IPS DF 6.9 (cell line): ENCODE measurements at regions not wholly inside any gene's neighbourhood (a gene's known extent, or its start where the extent isn't known, plus 50 kb on each side); places are given as distances from the start of the nearest gene placed in this dataset.

Source experiments
- DNase-seq: peaks from one replicate; pipeline ENCODE4 v3.0.0-alpha.2; 2013; ENCODE audit warnings: low read depth, low spot score
- H3K27ac ChIP-seq: one replicate; pipeline ENCODE4 v1.5.1; 2013; ENCODE audit warnings: low read length, control low read depth
- H3K27me3 ChIP-seq: 2 replicates; pipeline ENCODE4 v1.6.1; 2013; ENCODE audit warnings: mild to moderate bottlenecking, low read length; ENCODE audit not compliant: control insufficient read depth, insufficient read depth
- H3K36me3 ChIP-seq: 2 replicates; pipeline ENCODE4 v1.6.1; 2013; ENCODE audit warnings: low read length; ENCODE audit not compliant: control insufficient read depth, insufficient read depth
- H3K4me1 ChIP-seq: 2 replicates; pipeline ENCODE4 v1.6.1; 2013; ENCODE audit warnings: low read length; ENCODE audit not compliant: control insufficient read depth, insufficient read depth
- H3K4me3 ChIP-seq: 2 replicates; pipeline ENCODE4 v1.5.1; 2013; ENCODE audit warnings: mild to moderate bottlenecking, low read length
- H3K9me3 ChIP-seq: 2 replicates; pipeline ENCODE4 v1.6.1; 2013; ENCODE audit warnings: low read length, inconsistent platforms; ENCODE audit not compliant: control insufficient read depth, insufficient read depth
- WGBS: extraction: QIAGEN DNeasy Blood & Tissue Kit; methylation state at CpG from one replicate; pipeline ENCODE4 v1.1.7; 2013; ENCODE audit warnings: mixed read lengths, missing lambda C conversion rate; ENCODE audit not compliant: insufficient read length, insufficient coverage; 5-methylcytosine and 5-hydroxymethylcytosine counted together

- H3K27me3 ChIP-seq = no peaks in the 10 kb centered on the region
- no peak overlapping the region for H3K4me3 ChIP-seq
- H3K36me3 ChIP-seq = no peaks in the 10 kb centered on the region
- peak; percentile 18 for DNase-seq
- H3K27ac ChIP-seq = no peak overlapping the region
- peaks cover 3% of the 10 kb centered on the region; the same call in 1 of the 2 replicates for H3K4me1 ChIP-seq
- H3K9me3 ChIP-seq = no peaks in the 10 kb centered on the region
- no CpG with 5 or more reads among the region's 9 CpGs for WGBS
Observed at GRCh38 chr2:10520154-10520553, 72.0 kb upstream of the ODC1 start.

- no peak for DNase-seq
- H3K9me3 ChIP-seq = no peaks in the 10 kb centered on the region
- H3K4me3 ChIP-seq = no peak overlapping the region
- no CpG with 5 or more reads among the region's 9 CpGs for WGBS
- no peak overlapping the region for H3K27ac ChIP-seq
- H3K4me1 ChIP-seq = peaks cover 3% of the 10 kb centered on the region; the same call in 1 of the 2 replicates
- no peaks in the 10 kb centered on the region for H3K36me3 ChIP-seq
- no peaks in the 10 kb centered on the region for H3K27me3 ChIP-seq
Observed at GRCh38 chr2:10519394-10519740, 71.2 kb upstream of the ODC1 start.

GRCh38 chr2:10518470-10519393 is 70.6 kb upstream of the ODC1 start:
- Histone ChIP-seq H3K4me3 (no peak overlapping the region), H3K36me3 (no peaks in the 10 kb centered on the region), H3K4me1 (peaks cover 3% of the 10 kb centered on the region; the same call in 1 of the 2 replicates), H3K27ac (no peak overlapping the region), H3K9me3 (no peaks in the 10 kb centered on the region), H3K27me3 (no peaks in the 10 kb centered on the region)
- no peak for DNase-seq
- 100% methylated on average over 1 of the region's 20 CpGs for WGBS

GRCh38 chr2:10517351-10518043 is 69.4 kb upstream of the ODC1 start:
- Histone ChIP-seq H3K27ac (no peak overlapping the region), H3K4me3 (no peak overlapping the region), H3K27me3 (no peaks in the 10 kb centered on the region), H3K9me3 (no peaks in the 10 kb centered on the region), H3K4me1 (peaks cover 3% of the 10 kb centered on the region; the same call in 1 of the 2 replicates), H3K36me3 (no peaks in the 10 kb centered on the region)
- no CpG with 5 or more reads among the region's 9 CpGs for WGBS
- DNase-seq = no peak

- DNase-seq = no peak
- no peaks in the 10 kb centered on the region for H3K9me3 ChIP-seq
- no peaks in the 10 kb centered on the region for H3K27me3 ChIP-seq
- H3K4me1 ChIP-seq = no peaks in the 10 kb centered on the region
- WGBS = no CpG with 5 or more reads among the region's 1 CpG
- H3K27ac ChIP-seq = no peak overlapping the region
- no peaks in the 10 kb centered on the region for H3K36me3 ChIP-seq
- no peak overlapping the region for H3K4me3 ChIP-seq
Observed at GRCh38 chr2:10515887-10516286, 67.8 kb upstream of the ODC1 start.

GRCh38 chr2:10514743-10515142 is 66.6 kb upstream of the ODC1 start:
- H3K9me3 ChIP-seq = no peaks in the 10 kb centered on the region
- H3K4me1 ChIP-seq = no peaks in the 10 kb centered on the region
- H3K4me3 ChIP-seq = no peak overlapping the region
- H3K36me3 ChIP-seq = no peaks in the 10 kb centered on the region
- DNase-seq = no peak
- H3K27ac ChIP-seq = no peak overlapping the region
- no peaks in the 10 kb centered on the region for H3K27me3 ChIP-seq
- no CpG with 5 or more reads among the region's 10 CpGs for WGBS

- no peak overlapping the region for H3K27ac ChIP-seq
- WGBS = no CpG with 5 or more reads among the region's 4 CpGs
- H3K4me1 ChIP-seq = no peaks in the 10 kb centered on the region
- no peaks in the 10 kb centered on the region for H3K36me3 ChIP-seq
- H3K27me3 ChIP-seq = no peaks in the 10 kb centered on the region
- no peaks in the 10 kb centered on the region for H3K9me3 ChIP-seq
- H3K4me3 ChIP-seq = no peak overlapping the region
- no peak for DNase-seq
Observed at GRCh38 chr2:10514273-10514672, 66.1 kb upstream of the ODC1 start.

GRCh38 chr2:10513201-10513600 is 65.1 kb upstream of the ODC1 start:
- no CpG with 5 or more reads among the region's 3 CpGs for WGBS

GRCh38 chr2:10508038-10508437 is 59.9 kb upstream of the ODC1 start:
- DNase-seq = no peak

More at GRCh38 chr2:10513201-10513600, 65.1 kb upstream of the ODC1 start:
- no peaks in the 10 kb centered on the region for H3K36me3 ChIP-seq
- no peak overlapping the region for H3K4me3 ChIP-seq
- no peaks in the 10 kb centered on the region for H3K27me3 ChIP-seq
- H3K27ac ChIP-seq = no peak overlapping the region
- no peak for DNase-seq
- no peaks in the 10 kb centered on the region for H3K9me3 ChIP-seq
- no peaks in the 10 kb centered on the region for H3K4me1 ChIP-seq

GRCh38 chr2:10507106-10507505 is 59.0 kb upstream of the ODC1 start:
- no CpG with 5 or more reads among the region's 8 CpGs for WGBS
- no peak for DNase-seq
- Histone ChIP-seq H3K4me1 (no peaks in the 10 kb centered on the region), H3K9me3 (no peaks in the 10 kb centered on the region), H3K27me3 (no peaks in the 10 kb centered on the region), H3K36me3 (no peaks in the 10 kb centered on the region), H3K27ac (no peak overlapping the region), H3K4me3 (no peak overlapping the region)

More at GRCh38 chr2:10508038-10508437, 59.9 kb upstream of the ODC1 start:
- no peaks in the 10 kb centered on the region for H3K4me1 ChIP-seq
- no peak overlapping the region for H3K4me3 ChIP-seq
- H3K36me3 ChIP-seq = no peaks in the 10 kb centered on the region
- H3K9me3 ChIP-seq = no peaks in the 10 kb centered on the region
- no peaks in the 10 kb centered on the region for H3K27me3 ChIP-seq
- no peak overlapping the region for H3K27ac ChIP-seq
